Coronary artery (tissue), 2 donors: ENCODE measurements at regions not wholly inside any gene's neighbourhood (a gene's known extent, or its start where the extent isn't known, plus 50 kb on each side); places are given as distances from the start of the nearest gene placed in this dataset.

Experiments
- DNase-seq: peaks from one replicate; pipeline ENCODE4 v3.0.0-alpha.2; 2017; ENCODE audit warnings: low spot score
- H3K27ac ChIP-seq, 2 donors: fragments of 200-600 bp; sonication (generic); one replicate each; pipeline ENCODE4 v1.5.1; 2016 to 2019
- H3K4me3 ChIP-seq: fragments of 200-600 bp; sonication (generic); 2 replicates; pipeline ENCODE4 v1.5.1; 2016; ENCODE audit warnings: mild to moderate bottlenecking, moderate library complexity
- TF ChIP-seq, protein P1 (sequence below): fragments of 200-600 bp; sonication (generic); IDR thresholded peaks from one replicate; pipeline ENCODE4 v1.5.1; 2019; ENCODE audit warnings: antibody characterized with exemption

- TF ChIP-seq, protein P1, sequence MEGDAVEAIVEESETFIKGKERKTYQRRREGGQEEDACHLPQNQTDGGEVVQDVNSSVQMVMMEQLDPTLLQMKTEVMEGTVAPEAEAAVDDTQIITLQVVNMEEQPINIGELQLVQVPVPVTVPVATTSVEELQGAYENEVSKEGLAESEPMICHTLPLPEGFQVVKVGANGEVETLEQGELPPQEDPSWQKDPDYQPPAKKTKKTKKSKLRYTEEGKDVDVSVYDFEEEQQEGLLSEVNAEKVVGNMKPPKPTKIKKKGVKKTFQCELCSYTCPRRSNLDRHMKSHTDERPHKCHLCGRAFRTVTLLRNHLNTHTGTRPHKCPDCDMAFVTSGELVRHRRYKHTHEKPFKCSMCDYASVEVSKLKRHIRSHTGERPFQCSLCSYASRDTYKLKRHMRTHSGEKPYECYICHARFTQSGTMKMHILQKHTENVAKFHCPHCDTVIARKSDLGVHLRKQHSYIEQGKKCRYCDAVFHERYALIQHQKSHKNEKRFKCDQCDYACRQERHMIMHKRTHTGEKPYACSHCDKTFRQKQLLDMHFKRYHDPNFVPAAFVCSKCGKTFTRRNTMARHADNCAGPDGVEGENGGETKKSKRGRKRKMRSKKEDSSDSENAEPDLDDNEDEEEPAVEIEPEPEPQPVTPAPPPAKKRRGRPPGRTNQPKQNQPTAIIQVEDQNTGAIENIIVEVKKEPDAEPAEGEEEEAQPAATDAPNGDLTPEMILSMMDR, result no peak
- H3K4me3 ChIP-seq, result no peak overlapping the region
- H3K27ac ChIP-seq, result no peak overlapping the region
- no peak for DNase-seq
Measured at GRCh38 chr16:79923431-79923830, 322.9 kb upstream of the MAF start.

DNA sequence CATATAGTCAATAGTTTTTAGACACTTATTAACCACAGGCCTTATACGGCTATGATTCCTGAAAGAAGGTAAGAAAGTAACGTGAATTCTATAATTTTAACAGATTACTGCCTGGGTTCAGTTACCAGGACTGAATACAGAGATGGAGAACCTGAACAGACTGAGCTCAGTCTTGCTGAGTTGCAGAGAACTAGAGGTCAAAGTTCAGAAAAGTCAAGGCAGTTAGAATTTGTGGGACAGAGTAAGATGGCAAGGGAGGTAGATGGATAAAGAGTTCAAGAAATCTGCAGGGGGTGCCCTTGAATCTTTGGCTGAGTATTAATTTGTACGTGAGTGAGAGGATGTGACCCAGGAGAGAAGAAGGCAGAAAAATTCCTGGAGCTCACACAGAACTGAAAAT is 320.1 kb upstream of the MAF start:
- no peak for DNase-seq

DNA sequence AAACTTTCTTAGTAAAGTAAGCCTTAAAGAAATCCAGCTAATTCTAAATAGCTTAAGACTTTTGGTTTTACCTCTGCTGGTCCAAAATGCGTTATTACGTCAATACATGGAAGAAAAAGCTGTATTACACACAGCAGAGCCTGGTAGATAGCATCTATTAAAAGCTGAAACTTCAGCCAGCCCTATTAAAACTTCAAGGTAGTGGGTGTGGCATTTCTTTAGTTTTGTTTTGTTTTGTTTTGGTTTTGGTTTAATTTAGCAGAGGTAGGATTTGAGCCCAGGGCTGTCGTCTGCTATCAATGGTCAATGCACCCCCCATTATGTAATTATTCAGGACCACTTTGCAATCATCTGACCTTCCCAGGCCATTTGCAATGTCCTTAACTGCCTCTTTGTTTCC is 318.4 kb upstream of the MAF start:
- Histone ChIP-seq H3K27ac (no peak overlapping the region), H3K4me3 (no peak overlapping the region)
- no peak for DNase-seq
- TF ChIP-seq, protein P1, result no peak

More for the DNA sequence above, 320.1 kb upstream of the MAF start:
- no peak overlapping the region for H3K4me3 ChIP-seq
- TF ChIP-seq, protein P1, result no peak
- H3K27ac ChIP-seq, result no peak overlapping the region

DNA sequence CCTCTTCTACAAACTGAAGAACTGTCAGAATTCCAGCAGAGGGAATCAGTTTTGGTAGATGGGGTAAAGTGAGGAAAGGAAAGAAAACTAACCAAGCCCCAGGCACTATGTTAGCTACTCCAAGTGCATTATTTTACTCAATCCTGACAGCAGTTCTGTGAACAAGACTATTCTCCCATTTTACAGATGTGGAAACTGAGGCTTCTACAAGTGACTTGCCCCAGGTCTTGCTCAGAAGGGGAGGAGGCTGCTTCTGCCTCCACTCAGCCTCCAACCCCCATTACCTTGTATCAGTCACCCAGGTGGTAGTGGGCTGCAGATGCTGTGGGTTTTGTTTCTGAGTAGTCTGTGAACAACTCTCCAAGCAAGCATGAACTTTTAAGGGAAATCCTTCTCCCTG is 315.2 kb upstream of the MAF start:
- TF ChIP-seq, protein P1, result no peak
- DNase-seq, result no peak
- Histone ChIP-seq H3K4me3 (no peak overlapping the region), H3K27ac (no peak overlapping the region)

DNA sequence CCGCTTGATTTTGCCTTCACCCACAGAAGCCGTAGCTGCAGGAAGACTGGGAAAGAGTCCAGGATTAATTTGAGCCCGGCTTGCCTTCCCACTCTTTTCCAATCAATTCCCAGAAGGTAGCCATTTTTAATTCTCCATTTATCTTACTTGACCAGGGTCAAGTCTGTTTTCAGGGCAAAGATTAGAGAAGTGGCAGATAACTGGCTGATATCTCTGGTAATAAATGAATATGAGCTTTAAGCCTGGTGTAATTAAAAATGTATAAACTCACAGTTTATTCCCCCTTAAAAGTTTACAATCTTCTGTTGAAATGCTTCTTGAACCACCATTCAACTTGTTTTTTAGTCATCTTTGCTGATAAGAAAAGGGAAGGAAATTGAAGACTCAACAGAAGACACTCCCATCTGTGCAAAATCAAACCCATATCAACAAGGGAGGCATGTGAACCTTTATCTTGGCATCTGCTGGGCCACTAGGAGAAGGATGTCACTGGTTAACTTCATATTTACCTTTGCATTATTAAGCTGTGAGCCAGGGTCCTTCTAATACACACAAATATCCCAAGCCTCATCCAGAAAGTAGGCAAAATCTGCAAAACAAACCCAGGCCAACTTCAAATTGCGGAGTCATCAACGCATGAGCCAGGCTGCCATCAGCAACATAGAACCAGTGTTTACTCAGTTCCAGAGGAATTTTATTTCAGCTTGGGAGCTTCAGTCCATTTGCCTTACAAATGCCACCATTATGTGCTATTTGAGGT is 314.6 kb upstream of the MAF start:
- TF ChIP-seq, protein P1, result no peak
- Histone ChIP-seq H3K27ac (no peak overlapping the region), H3K4me3 (no peak overlapping the region)
- no peak for DNase-seq

DNA sequence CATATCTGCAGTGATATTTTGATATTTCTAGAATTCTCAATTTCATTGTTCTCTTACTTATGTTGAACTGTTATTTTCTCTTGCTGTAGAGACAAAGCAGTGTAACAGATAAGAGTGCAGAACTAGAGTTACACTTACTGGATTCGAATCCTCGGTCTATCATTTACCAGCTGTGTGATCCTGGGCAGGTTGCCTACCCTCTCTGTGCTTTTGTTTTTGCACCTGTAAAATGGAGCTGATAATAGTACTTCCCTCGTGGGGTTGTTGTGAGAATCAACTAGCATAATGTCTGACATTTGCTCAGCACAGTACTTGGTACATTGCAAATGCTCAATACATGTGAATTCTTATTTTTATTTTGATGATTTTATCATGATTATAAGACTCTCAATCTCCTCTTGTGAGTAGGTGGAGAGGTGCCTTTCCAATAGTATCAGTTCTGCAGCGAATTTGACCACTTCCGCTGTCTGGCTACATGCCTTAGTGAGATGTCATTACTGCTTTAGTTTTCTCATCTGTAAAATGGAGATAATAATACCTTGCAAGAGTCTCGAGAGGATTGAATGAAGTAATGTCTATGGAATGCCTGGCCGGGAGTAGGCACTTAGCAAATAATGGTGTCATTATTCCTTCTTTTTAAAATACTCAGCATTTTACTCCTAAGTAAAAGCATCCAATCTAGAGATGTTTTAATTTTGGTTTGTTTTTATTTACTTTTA is 312.2 kb upstream of the MAF start:
- TF ChIP-seq, protein P1, result no peak
- no peak for DNase-seq
- Histone ChIP-seq H3K4me3 (no peak overlapping the region), H3K27ac (no peak overlapping the region)

DNA sequence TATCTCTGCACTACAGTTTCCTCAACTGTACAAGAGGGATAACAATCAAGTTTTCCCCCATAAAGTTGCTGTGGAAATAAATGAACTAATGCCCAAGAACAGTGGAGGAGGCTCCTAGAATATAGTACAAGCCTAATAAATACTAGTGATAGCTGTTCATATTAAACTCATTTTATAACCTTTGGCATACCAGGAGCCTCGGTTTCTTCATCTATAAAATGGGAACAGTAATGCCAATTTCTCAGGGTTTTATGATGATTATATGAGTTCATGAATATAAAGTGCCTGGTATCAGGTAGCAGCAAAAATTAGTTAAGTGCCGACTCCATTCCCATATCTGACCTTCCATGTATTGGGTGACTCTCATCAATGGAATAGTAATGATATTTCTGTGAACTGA is 311.1 kb upstream of the MAF start:
- TF ChIP-seq, protein P1, result no peak
- no peak for DNase-seq
- no peak overlapping the region for H3K27ac ChIP-seq

More for the DNA sequence above, 311.1 kb upstream of the MAF start:
- H3K4me3 ChIP-seq, result no peak overlapping the region
